Astrocyte of the cerebellum (primary cell): ENCODE measurements at regions not wholly inside any gene's neighbourhood (a gene's known extent, or its start where the extent isn't known, plus 50 kb on each side); places are given as distances from the start of the nearest gene placed in this dataset.

Experiments
- DNase-seq: peaks from one replicate; pipeline ENCODE4 v3.0.0-alpha.2; 2011; ENCODE audit warnings: low read depth
- H3K4me3 ChIP-seq: 2 replicates; pipeline ENCODE4 v1.5.1; 2011; ENCODE audit warnings: mild to moderate bottlenecking, low read depth, low read length, moderate library complexity
- CTCF ChIP-seq: IDR thresholded peaks from 2 replicates; pipeline ENCODE4 v1.5.1; 2012; ENCODE audit warnings: low read length, low read depth, moderate library complexity, mild to moderate bottlenecking; ENCODE audit errors: missing control alignments
- in situ Hi-C: cut with HindIII; loops from 2 replicates; pipeline ENCODE4 v1.10.0; 2017; ENCODE audit warnings: low sequenced_read_pairs

DNA sequence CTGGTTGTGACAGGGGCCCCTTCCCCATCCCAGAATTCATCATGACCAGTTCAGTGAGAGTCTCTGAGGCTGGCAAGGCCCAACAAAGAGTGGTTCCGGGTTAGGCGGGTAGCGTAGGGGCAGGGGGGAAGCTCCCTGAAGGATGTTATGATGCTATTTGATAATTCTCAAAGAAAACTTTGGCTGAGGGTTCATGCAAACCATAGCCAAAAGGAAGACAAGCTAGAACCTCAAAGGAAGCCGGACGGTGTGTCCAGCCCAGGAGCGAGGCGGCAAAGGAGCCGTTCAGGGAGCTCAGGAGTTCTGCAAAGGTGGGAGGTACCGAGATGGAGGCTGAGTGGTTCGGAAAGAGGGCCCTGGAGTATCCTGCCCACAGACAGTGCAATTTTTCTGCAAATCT, 226.8 kb upstream of the RAB6C start:
- no peak for TF ChIP-seq CTCF
- no peak overlapping the region for H3K4me3 ChIP-seq
- no peak for DNase-seq
- in situ Hi-C loops: no loop called here

DNA sequence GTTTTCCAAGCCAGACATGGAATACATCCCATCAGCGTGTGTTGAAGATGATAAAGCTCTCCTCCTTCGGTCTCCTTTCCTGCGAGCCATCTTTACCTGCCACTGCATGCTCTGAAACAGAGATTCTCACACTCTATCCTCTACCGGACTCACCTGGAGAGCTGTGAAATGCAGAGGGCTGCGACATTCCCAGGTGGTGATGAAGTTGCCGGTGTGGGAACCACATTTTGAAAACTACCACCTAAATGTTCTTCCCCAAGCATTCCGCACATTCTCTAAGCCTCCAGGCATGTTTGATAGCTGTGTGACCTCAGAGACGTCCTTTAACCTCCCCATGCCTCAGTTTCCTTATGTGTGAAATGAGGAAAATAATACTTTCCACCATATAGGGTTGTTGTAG, 226.2 kb upstream of the RAB6C start:
- no peak for DNase-seq
- no peak overlapping the region for H3K4me3 ChIP-seq
- in situ Hi-C loops: no loop called here
- TF ChIP-seq CTCF: no peak

DNA sequence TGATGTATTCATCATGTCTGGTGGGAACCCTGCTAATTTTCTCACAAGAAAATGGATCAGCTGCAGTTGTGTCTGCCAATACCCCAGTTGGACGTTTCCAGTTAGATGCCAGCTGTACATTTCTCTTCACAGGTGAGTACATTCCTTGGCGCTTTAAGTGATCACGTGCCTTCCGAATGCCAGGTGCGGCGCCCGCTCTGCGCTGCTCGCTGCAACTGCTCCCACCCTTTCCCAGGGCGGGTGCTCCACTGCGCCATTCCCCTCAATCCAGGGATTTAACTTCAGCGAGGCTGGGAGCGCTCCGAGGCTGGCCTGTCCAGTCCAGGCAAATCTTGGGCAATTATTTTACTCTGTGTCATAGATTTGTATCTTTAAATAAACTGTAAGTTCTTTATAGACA, 225.0 kb upstream of the RAB6C start:
- no peak for DNase-seq
- in situ Hi-C loops: no loop called here
- H3K4me3 ChIP-seq: no peak overlapping the region
- no peak for TF ChIP-seq CTCF

- in situ Hi-C loops: no loop called here
These were observed 224.6 kb upstream of the RAB6C start for GRCh38 chr2:129754831-129755230.

GRCh38 chr2:129755786-129756185, 223.7 kb upstream of the RAB6C start:
- no peak for DNase-seq
- no peak overlapping the region for H3K4me3 ChIP-seq
- TF ChIP-seq CTCF: no peak
- in situ Hi-C loops: no loop called here

More at GRCh38 chr2:129754831-129755230, 224.6 kb upstream of the RAB6C start:
- no peak overlapping the region for H3K4me3 ChIP-seq
- DNase-seq: no peak
- no peak for TF ChIP-seq CTCF

GRCh38 chr2:129756276-129756675, 223.2 kb upstream of the RAB6C start:
- H3K4me3 ChIP-seq: no peak overlapping the region
- DNase-seq: no peak
- in situ Hi-C loops: no loop called here

More at GRCh38 chr2:129756276-129756675, 223.2 kb upstream of the RAB6C start:
- no peak for TF ChIP-seq CTCF
